ENCODE measurements at regions not wholly inside any gene's neighbourhood (a gene's known extent, or its start where the extent isn't known, plus 50 kb on each side); places are given as distances from the start of the nearest gene placed in this dataset.
"Not testable (repeated sequence)": the region's sequence is repeated elsewhere in the genome, so short reads cannot be mapped to it uniquely, and the experiment has no call there.

GRCh38 chr15:93348711-93349545, 259.9 kb upstream of the RGMA start:
- Mint-ChIP-seq H3K36me3 (ENCODE audit: low read depth) (no peaks in the 10 kb centered on the region), H3K27ac (no peak overlapping the region), H3K4me1 (ENCODE audit: low read depth) (no peaks in the 10 kb centered on the region), H3K9me3 (no peaks in the 10 kb centered on the region), H3K4me3 (no peak overlapping the region), H3K27me3 (peaks cover 10% of the 10 kb centered on the region)
- ChIA-PET CTCF (interaction anchor here (1.0 kb wide), 1 partner anchor 771 kb away, joined by 3 read pairs; no protein-coding TSS in a partner anchor), POLR2A (no interaction called here)
- no peak for TF ChIP-seq CTCF (IDR thresholded peaks at IDR 0.05)
- ATAC-seq (no peak), DNase-seq (no peak)
- intact Hi-C loops (cut with micrococcal nuclease), result no loop called here

GRCh38 chr15:93347986-93348385, 259.0 kb upstream of the RGMA start:
- DNase-seq (no peak), ATAC-seq (no peak)
- Mint-ChIP-seq H3K9me3 (no peaks in the 10 kb centered on the region), H3K4me3 (no peak overlapping the region), H3K27ac (no peak overlapping the region), H3K4me1 (ENCODE audit: low read depth) (no peaks in the 10 kb centered on the region), H3K27me3 (peaks cover 10% of the 10 kb centered on the region), H3K36me3 (ENCODE audit: low read depth) (no peaks in the 10 kb centered on the region)
- POLR2A ChIA-PET, result no interaction called here
- intact Hi-C loops (cut with micrococcal nuclease), result no loop called here
- TF ChIP-seq CTCF (IDR thresholded peaks at IDR 0.05), result no peak
- CTCF ChIA-PET, result no interaction called here

GRCh38 chr15:93345981-93346380, 257.0 kb upstream of the RGMA start:
- ChIA-PET CTCF (no interaction called here), POLR2A (no interaction called here)
- H3K4me1 Mint-ChIP-seq (ENCODE audit: low read depth), result no peaks in the 10 kb centered on the region
- H3K9me3 Mint-ChIP-seq, result no peaks in the 10 kb centered on the region
- no peak for DNase-seq
- no peak for TF ChIP-seq CTCF (IDR thresholded peaks at IDR 0.05)
- H3K27ac Mint-ChIP-seq, result no peak overlapping the region
- no peak overlapping the region for H3K4me3 Mint-ChIP-seq
- peaks cover 10% of the 10 kb centered on the region for H3K27me3 Mint-ChIP-seq
- no peak for ATAC-seq
- no peaks in the 10 kb centered on the region for H3K36me3 Mint-ChIP-seq (ENCODE audit: low read depth)
- intact Hi-C loops (cut with micrococcal nuclease), result no loop called here

GRCh38 chr15:93343402-93343801, 254.4 kb upstream of the RGMA start:
- H3K36me3 Mint-ChIP-seq (ENCODE audit: low read depth); intact Hi-C loops (cut with micrococcal nuclease); POLR2A ChIA-PET; CTCF ChIA-PET; ATAC-seq; H3K27ac Mint-ChIP-seq; H3K4me1 Mint-ChIP-seq (ENCODE audit: low read depth); H3K9me3 Mint-ChIP-seq; H3K4me3 Mint-ChIP-seq; DNase-seq; H3K27me3 Mint-ChIP-seq: not testable (repeated sequence)

GRCh38 chr15:93341164-93341563, 252.2 kb upstream of the RGMA start:
- Mint-ChIP-seq H3K36me3 (ENCODE audit: low read depth) (no peaks in the 10 kb centered on the region), H3K27ac (no peak overlapping the region), H3K27me3 (peaks cover 5% of the 10 kb centered on the region), H3K4me3 (no peak overlapping the region), H3K4me1 (ENCODE audit: low read depth) (no peaks in the 10 kb centered on the region), H3K9me3 (no peaks in the 10 kb centered on the region)
- no peak for DNase-seq
- TF ChIP-seq CTCF (IDR thresholded peaks at IDR 0.05), result no peak
- POLR2A ChIA-PET, result interaction anchor here (0.6 kb wide), 1 partner anchor 78 kb away, joined by 3 read pairs; no protein-coding TSS in a partner anchor
- CTCF ChIA-PET, result interaction anchor here (1.5 kb wide), 1 partner anchor 10 kb away, joined by 3 read pairs; no protein-coding TSS in a partner anchor
- ATAC-seq, result no peak
- intact Hi-C loops (cut with micrococcal nuclease), result no loop called here
